CD4-positive, alpha-beta T cell treated with Interleukin-15 for 4 hours (primary cell): ENCODE measurements at regions not wholly inside any gene's neighbourhood (a gene's known extent, or its start where the extent isn't known, plus 50 kb on each side); places are given as distances from the start of the nearest gene placed in this dataset.

ENCODE experiments used
- DNase-seq: peaks from one replicate; pipeline ENCODE4 v3.0.0-alpha.2; 2020; ENCODE audit warnings: low spot score

DNA sequence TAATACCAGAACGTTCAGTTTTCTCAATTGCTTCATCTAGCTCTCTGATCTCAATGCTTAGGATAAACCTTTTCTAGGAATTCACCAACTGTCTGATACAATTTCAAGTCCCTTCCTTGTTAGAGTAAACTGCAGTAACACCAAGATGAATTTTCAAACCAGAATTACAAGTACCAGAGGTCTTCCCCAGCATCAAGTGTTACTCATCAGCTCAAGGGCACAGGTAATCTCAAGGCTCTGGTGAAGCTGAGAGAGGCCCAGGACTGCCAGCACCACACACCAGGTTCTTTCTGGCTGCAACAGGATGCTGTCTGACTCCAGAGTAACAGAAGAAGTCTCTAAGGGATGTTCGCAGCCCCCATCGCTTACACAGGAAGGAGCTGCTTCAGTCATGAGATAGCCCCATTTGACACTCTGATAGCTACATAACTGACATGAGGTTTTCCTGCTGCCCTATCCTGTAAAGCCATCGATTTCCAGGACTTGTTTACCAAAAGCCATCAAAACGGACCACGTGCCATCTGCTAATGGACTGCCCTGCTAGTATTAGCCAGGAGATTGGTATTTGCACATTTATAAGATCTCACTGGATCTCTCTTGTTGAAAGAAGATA is 549.4 kb downstream of the UTRN start:
- no peak for DNase-seq

DNA sequence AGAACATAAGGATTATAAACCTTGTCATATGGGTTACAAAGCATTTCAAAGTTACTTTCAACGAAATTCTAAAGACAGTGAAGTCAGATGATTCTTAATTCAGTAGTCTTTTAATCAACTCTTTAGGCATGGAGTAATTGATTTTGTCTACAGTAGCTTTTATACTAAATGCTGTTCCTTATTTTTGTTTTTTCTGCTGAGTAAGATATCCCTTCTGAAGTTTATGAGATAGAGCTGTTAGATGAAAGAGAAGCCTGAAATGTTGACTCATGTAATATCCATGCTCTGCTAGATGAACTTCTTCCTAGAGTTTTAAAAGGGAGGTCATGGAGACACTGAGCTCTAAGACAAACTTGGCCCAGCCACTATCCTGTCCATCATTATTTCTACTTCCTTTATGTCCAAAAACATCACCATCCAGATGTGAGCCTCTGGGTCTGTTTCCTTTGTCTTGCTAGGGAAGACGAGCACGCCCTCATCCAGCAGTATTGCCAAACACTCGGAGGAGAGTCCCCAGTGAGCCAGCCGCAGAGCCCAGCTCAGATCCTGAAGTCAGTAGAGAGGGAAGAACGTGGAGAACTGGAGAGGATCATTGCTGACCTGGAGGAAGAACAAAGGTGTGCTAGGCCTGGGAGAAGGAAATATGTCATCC is 550.3 kb downstream of the UTRN start:
- DNase-seq: no peak

DNA sequence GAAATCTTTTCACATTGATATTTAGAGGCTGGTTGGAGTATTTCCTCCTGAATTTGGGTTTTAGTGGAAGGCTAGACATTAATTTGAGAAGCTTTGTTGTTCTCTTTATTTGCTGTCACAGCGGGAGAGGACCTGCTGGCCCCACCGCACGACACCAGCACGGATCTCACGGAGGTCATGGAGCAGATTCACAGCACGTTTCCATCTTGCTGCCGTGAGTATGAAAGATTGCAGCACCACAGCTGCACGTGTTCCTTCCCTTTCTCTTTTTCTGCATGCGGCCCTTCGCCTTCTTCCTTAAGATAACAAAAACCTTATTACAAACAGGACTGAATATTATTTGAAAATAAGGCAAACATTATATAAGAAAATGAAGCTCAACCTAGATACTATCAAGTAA is 555.5 kb downstream of the UTRN start:
- DNase-seq: no peak

DNA sequence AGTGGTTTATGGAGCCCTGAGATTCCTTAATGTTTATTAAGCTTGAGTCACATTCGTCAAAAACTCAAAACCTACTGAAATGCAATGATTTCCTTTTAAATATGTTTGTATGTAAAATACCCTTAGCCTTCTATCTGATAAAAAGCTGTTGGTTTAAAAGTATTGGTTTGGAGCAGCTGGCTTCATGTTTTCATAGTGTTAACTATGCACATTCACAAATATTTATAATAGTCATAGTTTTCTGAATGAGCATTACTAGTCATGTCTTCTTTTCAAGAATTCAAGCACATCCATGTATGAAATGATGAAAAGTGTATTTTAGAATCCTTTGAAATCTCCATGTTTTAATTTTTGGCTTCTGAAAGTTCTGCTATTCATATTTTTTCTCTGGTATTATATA is 558.6 kb downstream of the UTRN start:
- DNase-seq: no peak

DNA sequence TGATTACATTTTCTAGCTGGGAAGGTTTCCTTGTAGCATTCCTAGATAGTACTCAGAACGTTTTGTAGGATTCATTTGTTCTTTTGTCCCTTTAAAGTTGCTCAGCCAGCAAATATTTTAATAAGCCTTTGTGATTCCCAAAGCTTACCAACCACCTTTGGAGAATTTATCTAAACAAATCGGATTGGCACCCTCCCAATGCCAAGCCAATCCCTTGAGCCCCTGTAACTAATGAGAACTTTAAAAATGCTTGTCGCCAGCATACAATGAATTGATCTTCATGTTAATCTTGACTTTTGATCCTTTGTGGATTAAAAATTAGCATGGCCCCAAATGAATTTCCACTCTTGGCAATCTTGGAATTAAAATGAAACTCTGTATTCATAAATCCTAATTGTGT is 559.5 kb downstream of the UTRN start:
- no peak for DNase-seq

DNA sequence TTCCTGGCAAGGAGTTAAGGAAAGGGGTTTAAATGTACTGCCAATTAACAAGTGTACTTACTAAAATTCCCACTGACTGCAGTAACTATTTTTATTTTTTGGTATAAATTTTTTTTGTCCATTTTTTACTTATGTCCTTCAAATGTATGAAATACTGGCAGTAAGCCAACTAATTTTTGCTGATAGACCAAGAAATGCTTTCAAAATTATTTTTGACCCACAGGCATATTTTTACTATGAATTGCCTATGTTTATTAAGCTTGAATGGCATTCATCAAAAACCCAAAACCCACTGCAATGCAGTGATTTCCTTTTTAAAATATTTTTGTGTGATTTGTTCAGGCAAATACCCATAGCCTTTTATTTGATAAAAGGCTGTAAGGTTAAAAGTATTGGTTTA is 560.1 kb downstream of the UTRN start:
- no peak for DNase-seq

DNA sequence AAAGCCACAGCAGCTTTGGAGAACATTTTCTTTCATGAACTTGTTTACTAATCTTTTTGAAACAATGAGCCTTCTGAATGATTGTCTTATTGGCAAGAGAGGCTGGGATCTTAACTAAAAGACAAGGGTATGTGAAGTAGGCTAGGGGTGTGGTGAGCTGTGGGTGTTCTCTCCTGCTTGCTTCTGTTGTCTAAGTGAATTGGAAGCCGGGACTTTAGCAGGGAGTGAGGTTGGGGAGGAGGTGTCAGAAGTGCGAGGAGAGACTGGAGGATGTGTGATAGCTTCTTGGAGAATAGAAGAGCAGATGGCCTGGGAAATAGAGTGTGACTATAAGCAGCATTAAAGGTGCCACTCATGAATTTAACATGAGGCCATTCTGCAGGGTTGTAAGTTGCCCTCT is 562.8 kb downstream of the UTRN start:
- no peak for DNase-seq

DNA sequence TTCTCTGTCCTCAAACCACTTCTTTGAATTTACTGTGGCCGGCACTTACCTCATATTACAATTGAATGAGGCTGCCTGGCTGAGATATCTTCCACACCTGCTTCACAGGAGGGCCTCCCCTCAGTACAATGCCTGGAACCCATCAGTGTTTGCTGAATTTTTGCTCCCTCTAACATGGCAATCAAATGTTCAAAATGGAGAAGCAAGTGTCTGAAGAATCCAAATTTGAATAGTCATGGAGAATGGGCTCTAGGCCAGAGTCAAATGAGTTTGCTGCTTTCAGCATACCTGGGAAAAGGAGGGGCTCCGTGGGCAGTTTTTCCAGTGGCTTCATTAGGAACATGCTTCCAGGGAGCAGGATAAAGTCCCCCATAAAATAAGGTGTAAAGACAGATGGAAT is 564.8 kb downstream of the UTRN start:
- no peak for DNase-seq

DNA sequence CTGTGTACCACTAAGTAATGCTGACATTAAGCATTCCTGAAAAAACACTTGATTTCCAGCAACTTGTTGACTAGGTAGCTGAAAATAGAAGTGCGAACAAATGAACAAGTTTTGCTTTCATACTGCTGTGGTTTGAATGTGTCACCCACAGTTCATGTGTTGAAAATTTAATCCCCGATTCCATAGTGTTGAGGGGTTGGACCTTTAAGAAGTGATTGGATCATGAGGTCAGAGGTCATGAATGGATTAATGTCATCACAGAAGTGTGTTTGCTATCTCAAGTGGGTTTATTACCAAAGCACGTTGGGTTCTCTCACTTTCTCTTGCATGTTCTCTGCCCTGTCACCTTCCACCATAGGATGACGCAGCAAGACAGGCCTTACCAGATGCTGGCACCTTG is 568.5 kb downstream of the UTRN start:
- DNase-seq: no peak

DNA sequence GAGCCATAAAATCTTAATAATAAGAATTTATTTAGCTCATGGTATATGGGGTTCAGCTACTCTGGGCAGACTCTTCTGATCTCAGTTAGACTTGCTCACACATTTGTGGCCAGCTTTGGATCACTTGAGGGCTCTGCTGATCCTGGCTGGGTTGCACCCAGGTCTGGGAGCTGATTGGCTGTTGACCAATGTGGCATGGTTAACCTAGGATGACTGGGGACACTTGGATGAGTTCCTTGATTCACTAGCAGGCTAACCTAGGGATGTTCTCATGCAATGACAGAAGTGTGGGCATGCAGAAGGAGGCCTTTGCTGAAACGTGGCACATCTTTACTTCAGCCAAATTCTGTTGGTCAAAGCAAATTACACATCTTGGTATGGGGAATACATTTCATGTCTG is 569.5 kb downstream of the UTRN start:
- DNase-seq: no peak

DNA sequence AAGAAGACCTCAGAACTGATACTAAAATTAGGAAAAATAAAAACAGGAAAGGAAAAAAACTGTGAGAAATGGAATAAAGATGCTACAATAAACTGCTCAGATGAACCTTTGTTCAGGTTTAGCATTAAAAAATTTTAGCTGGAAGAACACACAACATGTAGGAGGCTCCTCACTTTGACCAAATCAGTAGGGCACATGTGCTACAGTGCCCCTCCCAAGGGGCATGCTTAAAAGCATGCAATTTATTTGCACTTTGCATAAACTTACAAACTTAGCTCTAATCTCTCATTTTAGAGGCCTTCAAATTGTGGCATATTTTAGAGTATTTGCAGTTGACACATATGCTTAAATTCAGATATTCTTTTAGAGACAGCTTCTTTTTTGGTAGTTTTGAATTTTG is 570.2 kb downstream of the UTRN start:
- no peak for DNase-seq

DNA sequence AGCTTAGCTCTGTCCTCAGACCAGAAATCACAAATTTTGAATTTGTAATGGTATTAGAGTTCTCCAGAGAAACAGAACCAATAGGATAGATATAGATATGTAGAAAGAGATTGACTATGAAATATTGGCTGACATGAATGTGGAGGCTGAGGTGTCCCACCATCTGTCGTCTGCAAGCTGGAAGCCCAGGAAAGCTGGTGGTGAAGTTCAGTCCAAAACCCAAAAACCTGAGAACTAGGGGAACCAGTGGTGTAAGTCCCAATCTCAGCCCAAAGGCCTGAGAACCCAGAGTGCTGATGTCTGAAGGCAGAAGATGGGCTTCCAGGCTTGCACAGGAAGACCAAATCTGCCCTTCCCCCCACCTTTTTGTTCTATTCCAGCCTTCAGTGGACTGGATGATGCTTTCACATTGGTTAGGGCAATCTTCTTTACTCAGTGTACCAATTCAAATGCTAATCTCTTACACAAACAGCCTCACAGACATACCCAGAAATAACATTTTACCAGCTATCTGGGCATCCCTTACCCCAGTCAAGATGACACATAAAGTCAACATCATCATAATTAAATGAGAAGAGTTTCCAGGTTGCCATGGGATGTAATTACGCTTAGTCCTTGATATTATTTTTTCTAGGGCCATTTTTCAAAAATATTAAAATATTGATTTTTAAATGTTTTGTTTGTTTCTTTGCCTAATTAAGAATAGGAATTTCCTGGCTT is 570.8 kb downstream of the UTRN start:
- no peak for DNase-seq

DNA sequence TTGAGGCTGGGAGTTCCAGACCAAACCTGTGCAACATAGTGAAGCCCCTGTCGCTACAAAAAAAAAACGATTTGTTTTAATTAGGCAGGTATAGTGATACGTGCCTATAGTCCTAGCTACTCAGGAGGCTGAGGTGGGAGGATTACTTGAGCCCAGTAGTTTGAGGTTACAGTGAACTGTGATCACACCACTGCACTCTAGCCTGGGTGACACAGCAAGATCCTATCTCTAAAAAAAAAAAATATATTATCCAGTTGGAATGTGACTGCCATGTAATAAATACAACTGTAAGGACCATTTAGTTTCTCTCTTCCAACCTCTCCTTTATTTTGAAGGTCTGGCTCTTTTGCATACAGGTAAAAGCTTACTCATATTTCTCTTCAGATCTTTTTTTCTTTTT is 571.5 kb downstream of the UTRN start:
- DNase-seq: no peak

DNA sequence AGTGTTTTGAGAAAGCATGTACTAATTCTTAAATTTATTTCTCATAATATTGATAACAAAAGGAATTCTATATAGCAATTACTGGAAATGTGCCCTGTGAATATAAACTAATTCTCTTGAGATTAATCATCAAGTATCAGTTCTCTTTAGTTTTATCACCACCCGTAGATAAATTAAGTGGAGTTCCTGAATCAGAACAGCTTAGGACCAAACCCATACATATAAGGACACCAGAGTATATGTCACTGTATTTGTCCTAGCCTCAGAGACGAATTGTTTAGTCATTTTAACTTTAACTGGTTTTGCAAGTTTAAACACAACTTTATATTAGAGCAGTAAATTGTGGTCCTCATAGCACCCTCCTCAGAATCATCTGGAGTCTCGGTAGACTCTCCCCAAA is 572.0 kb downstream of the UTRN start:
- no peak for DNase-seq

DNA sequence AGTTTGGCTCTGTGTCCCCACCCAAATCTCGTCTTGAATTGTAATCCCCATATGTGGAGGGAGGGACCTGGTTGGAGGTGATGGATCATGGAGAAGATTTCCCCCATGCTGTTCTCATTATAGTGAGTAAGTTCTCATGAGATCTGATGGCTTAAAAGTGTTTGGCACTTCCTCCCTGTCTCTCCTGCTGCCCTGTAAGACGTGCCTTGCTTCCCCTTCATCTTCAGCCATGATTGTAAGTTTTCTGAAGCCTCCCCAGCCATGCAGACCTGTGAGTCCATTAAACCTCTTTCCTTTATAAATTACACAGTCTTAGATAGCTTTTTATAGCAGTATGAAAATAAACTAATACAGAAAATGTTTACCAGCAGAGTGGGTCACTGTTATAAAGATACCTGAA is 577.6 kb downstream of the UTRN start:
- DNase-seq: no peak

DNA sequence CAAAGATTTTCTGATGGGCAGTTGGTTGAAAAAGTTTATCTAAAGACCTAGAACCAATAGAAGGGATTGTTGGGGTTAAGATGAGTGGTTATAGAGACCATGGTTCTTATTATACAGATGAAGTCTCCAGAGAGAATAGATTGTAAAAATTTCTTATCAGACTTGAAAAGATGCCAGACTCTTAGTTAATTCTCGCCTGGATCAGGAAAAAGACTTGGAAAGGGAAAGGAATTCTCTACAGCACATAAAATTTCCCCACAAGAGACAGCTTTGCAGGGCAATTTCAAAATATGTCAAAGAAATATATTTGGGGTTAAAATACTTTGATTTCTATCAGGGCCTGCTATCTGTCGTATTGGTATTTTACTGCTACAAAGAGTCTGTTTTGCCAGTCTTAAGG is 582.6 kb downstream of the UTRN start:
- no peak for DNase-seq

DNA sequence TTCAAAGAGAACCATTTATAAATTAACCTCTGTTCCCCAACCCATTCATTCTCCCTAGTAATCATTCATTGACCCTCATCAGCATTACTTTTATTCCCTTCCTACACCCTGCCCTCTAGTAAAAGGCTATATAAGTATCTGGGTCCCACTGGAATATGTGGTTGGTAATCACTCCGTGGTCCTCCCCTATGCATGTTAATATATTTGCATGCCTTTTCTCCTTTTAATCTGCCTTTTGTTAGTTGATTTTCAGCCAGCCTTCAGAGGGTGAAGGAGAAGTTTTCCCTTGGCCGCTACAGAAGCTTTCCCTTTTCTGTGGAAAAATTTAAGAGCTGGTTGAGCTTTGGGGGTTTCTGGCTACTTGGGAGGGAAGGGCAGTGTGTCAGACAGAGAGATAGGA is 585.6 kb downstream of the UTRN start:
- no peak for DNase-seq

DNA sequence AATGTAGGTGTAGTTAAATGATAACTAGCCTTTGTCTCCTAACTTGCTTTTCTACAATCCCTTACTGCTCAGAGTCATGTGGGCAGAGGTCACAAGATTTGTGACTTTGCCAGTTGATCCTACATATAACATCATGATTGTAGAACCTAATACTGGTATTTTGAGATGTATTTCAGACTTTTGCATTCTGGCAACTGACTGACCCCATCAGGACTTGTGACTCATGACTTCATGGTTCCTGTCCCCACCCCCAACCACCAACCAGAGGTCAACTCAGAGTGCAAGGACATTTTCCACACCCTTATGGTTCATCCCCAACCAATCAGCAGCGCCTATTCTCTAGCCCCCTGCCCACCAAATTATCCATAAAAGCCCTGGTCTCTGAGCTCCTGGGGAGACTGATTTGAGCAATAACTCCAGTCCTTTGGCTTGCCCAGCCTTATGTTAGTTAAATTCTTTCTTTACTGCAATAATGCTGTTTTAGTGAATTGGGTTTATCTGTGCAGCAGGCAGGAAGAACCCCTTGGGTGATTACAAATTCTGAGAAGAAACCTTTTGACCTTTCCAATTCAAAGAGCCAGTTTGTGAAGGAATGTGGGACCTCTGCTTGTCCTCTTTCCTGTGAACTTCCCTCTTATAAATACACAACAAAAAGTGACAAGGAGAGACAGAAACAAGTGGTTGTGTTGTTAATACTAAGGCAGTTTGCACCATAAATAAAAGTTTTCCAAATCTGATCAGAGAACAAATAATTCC is 588.7 kb downstream of the UTRN start:
- DNase-seq: no peak

DNA sequence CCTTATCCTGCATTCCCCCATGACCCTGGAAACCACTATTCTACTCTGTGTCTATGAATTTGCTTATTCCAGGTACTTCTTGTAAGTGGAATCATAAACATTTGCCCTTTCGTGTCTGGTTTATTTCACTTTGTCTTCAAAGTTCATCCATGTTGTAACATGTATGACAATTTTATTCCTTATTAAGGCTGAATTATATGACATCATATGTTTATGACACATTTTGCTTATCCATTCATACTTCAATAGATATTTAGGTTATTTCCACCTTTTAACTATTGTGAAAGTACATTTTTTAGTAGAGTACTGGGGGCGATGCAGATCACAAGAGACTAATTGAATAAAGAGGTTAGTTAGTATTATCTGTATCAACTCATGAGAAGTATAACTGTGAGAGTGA is 591.6 kb downstream of the UTRN start:
- no peak for DNase-seq

DNA sequence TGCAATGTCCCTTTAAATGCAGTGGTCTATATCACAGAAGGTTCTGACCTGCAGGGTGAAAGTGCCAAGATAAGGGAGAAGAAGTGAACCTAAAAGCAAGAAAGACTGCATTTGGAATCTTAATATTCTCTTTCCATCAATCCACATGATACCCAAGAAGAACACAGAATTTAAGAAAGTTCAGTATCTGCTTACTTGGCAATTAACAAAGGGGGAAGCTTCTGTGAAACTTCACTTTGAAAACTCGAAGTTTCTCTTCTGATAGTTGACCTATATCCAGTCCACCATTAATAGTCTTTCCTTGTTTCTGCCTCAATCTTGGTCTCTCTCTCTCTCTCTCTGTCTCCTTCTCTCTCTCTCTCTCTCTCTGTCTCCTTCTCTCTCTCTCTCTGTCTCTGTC is 592.0 kb downstream of the UTRN start:
- no peak for DNase-seq

DNA sequence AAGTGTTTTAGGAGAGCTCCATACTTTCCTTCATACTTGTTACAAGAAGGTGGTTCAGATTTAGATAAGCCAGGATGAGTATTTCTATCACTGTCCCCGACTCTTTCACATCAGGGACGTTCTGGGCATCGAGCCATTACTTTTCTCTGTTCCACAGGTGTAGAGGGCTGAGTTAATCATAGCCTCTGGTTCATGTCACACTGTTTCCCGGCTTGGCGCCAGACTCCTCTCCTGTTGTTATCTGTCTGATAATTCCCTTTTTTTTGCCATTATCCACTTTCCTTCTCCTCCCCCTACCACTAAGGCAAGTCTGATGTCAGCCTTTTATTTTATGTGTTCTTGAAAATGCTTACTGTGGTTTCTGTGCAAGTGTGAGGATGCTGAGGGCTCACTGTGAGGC is 593.4 kb downstream of the UTRN start:
- no peak for DNase-seq

DNA sequence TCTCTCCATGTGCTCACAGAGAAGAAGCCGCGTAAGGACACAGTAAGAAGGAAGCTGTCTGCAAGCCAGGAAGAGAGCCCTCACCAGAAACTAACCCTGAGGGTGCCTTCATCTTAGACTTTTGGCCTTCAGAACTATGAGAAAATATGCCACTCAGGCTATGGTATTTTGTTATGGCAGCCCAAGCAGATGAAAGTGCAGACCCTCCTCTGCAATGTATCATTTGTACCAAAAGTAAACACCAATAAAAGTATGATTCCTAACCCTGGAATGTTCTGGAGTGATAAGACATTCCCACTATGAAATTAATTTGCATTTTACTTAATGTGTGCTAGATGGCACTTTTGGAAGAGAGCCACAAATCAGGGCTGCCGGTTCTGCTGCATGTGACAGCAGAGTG is 594.3 kb downstream of the UTRN start:
- DNase-seq: no peak

DNA sequence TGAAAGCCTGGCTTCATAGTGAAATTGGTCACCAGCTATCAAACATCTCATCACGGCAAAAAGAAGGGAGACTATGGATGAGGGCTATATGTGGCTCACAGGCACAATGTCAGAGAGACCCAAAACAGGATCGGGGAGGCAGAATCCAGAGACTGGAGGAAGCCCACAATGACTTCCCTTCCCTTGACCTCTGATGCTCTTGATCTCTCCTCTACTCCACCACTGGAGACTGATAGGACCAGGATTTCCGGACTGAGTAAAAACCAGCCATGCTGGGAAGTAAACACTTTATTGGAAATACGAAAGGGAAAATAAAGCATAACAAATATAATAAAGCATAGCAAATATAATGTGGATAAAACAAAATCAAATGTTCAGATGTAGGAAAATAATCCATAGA is 597.3 kb downstream of the UTRN start:
- DNase-seq: no peak
